Stimulated activated CD8-positive, alpha-beta memory T cell treated with anti-CD3 and anti-CD28 coated beads, Interleukin-4, amount 100 ng/mL, for 24 hours (primary cell): ENCODE measurements at regions not wholly inside any gene's neighbourhood (a gene's known extent, or its start where the extent isn't known, plus 50 kb on each side); places are given as distances from the start of the nearest gene placed in this dataset.
"Not testable (repeated sequence)": the region's sequence is repeated elsewhere in the genome, so short reads cannot be mapped to it uniquely, and the experiment has no call there.

ENCODE experiments used
- DNase-seq: peaks from one replicate; pipeline ENCODE4 v3.0.0-alpha.2; 2020; ENCODE audit warnings: low read depth

GRCh38 chr4:38519666-38520065 is 144.3 kb upstream of the KLF3 start:
- DNase-seq, result no peak

- DNase-seq, result no peak
Measured at GRCh38 chr4:38523054-38523453, 140.9 kb upstream of the KLF3 start.

GRCh38 chr4:38523524-38524448 is 140.2 kb upstream of the KLF3 start:
- no peak for DNase-seq

- DNase-seq, result no peak
Measured at GRCh38 chr4:38526412-38526811, 137.6 kb upstream of the KLF3 start.

GRCh38 chr4:38529189-38530115 is 134.5 kb upstream of the KLF3 start:
- DNase-seq, result no peak

- DNase-seq, result no peak
Measured at GRCh38 chr4:38530486-38530885, 133.5 kb upstream of the KLF3 start.

GRCh38 chr4:38531141-38531727 is 132.8 kb upstream of the KLF3 start:
- no peak for DNase-seq

GRCh38 chr4:38532908-38533499 is 131.0 kb upstream of the KLF3 start:
- DNase-seq, result no peak

GRCh38 chr4:38534344-38535045 is 129.5 kb upstream of the KLF3 start:
- DNase-seq, result no peak

- not testable (repeated sequence) for DNase-seq
Measured at GRCh38 chr4:38535071-38535470, 128.9 kb upstream of the KLF3 start.

GRCh38 chr4:38535717-38536116 is 128.3 kb upstream of the KLF3 start:
- no peak for DNase-seq

- DNase-seq, result no peak
Measured at GRCh38 chr4:38536716-38537115, 127.3 kb upstream of the KLF3 start.

- DNase-seq, result no peak
Measured at GRCh38 chr4:38537666-38538065, 126.3 kb upstream of the KLF3 start.

GRCh38 chr4:38538517-38538916 is 125.5 kb upstream of the KLF3 start:
- no peak for DNase-seq

- DNase-seq, result no peak
Measured at GRCh38 chr4:38539501-38539900, 124.5 kb upstream of the KLF3 start.

- DNase-seq, result no peak
Measured at GRCh38 chr4:38547052-38547451, 116.9 kb upstream of the KLF3 start.

GRCh38 chr4:38548256-38548655 is 115.7 kb upstream of the KLF3 start:
- no peak for DNase-seq

GRCh38 chr4:38559374-38559773 is 104.6 kb upstream of the KLF3 start:
- DNase-seq, result no peak

- DNase-seq, result no peak
Measured at GRCh38 chr4:38560340-38560739, 103.7 kb upstream of the KLF3 start.

GRCh38 chr4:38560768-38561558 is 103.0 kb upstream of the KLF3 start:
- no peak for DNase-seq

GRCh38 chr4:38562751-38563198 is 101.2 kb upstream of the KLF3 start:
- no peak for DNase-seq
